T follicular helper cell (primary cell): ENCODE measurements at regions not wholly inside any gene's neighbourhood (a gene's known extent, or its start where the extent isn't known, plus 50 kb on each side); places are given as distances from the start of the nearest gene placed in this dataset.
"Not testable (repeated sequence)": the region's sequence is repeated elsewhere in the genome, so short reads cannot be mapped to it uniquely, and the experiment has no call there.

Experiments used
- DNase-seq: peaks from one replicate; pipeline ENCODE4 v3.0.0-alpha.2; 2020; ENCODE audit warnings: low read depth

DNA sequence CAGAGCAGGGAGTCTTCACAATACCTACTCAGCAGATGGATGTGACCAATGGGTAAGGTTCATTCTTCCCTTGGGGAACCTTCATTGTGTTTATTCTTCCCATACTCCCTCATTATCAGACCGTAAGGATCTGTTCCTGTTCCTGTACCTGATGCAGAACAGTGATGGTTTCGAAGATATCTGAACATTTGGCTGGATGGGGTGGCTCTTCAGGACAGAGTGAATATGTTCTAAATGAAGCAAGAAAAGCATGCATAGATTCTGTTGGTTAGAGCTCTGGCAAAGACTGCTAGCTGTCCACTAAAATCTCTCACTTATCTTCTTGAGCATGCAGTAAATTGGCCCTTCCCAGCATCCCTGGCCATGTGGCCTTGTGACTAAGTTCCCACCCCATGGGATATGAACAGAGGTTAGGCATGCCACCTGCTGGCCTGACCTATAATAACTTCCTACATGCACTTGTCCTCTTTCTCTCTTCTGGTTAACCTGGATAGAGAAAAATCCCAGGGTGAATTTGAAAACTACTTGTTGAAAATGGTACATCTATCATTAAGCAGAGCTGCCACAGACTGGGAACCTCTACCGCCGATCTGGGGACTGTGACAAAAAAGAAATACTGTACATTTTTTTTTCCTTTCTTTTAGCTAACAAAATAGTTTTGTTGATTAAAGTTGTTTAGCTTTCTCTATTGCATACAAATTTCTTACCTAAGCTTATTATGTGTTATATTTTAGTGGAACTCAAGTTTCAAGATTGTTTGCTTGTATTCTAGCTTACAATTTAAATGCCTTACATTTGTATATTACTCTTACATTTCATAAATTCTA lies 60.0 kb upstream of the BANK1 start:
- DNase-seq = peak; percentile 6

DNA sequence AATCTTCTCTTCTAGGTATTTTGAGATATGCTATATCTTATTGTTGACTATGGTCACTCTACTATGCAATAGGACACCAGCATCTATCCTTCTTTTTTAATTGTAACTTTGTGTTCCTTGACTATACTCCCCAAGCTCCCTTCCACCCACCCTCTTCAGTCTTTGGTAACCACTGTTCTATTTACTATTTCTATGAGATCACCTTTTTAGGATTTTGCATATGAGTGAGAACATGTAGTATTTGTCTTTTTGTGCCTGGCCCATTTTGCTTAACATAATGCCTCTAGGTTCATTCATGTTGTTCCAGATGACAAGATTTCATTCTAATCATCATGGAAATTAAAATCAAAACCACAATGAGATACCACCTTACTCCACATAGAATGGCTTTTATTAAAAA lies 63.3 kb upstream of the BANK1 start:
- DNase-seq = no peak

DNA sequence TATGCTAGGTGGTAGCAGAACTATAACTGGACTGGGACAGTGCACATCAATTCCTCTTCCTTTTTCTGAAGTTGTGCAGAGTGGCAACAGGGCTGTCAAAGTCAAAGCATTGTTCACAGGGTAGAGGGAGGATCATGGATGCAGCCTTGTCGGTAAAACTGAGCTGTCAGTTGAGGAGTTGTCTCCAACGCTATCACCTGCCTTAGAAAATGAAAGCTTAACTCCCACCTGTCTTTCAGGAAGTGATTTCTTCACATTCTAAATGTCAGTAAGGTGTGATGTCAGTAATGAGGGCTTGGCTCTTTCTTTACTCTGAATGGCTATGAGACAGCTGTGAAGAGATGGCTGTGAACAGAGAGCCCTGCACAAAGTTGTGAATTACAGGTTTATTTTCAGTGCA lies 66.4 kb upstream of the BANK1 start:
- DNase-seq = no peak

DNA sequence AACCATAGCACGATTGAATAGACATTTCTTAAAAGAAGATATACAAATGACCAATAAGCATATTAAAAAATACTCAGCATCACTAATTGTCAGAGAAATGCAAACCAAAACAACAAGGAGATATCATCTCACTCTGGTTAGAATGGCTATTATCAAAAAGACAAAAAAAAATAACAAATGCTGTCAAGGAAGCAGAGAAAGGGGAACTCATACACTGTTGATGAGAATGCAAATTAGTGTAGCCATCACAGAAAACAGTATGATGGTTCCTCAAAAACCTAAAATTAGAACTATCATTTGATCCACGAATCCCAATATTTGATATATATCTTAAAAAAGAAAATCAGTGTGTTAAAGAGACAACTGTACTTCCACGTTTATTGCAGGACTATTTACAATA lies 71.7 kb upstream of the BANK1 start:
- no peak for DNase-seq

DNA sequence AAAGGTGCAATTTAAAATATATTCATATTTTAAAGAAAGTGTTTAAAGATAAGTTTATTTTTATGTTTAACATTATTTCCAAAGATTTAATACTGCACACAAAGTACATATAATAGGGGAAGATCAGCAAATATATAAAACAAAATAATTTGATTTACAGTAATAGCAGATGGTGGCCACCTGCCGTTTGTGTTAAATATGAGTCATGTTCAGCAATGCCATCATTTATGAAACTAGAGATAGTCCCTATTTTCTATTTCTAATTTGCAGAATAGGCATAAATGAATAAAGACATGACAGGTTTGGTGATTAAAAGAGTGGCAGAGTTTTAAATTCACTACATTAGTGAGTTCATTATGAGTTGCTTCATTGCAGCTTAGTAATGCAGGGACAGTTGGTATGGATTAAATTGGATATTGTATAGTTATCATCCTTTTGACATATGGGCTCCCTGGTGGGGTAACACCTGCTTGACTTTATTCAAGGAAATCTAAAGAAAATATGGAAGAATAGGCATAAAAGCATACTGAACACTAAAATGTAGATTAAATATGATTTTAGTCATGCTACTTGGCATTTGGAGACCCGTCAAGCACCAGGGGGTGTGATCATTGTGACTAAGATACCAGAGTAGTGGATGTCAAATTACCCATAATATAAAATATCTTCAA lies 78.8 kb upstream of the BANK1 start:
- DNase-seq = no peak

DNA sequence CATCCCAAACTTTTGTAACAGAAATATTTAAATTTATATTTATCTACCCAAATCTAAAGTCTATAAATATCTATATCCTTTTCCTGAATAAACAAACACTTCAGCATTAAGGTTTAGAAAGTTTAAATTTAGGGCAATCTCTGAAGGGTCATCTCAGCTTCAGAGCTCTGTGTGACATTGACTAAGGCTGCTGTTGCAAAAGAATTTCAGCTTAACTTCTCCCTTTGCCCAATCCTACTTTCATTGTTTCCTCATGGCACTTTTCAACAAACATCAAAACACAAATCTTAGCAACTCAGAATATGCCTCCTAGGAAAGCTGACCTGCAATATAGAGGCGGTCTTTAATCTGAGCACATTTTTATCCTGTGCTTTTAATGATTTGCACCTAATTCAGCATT lies 79.7 kb upstream of the BANK1 start:
- no peak for DNase-seq

DNA sequence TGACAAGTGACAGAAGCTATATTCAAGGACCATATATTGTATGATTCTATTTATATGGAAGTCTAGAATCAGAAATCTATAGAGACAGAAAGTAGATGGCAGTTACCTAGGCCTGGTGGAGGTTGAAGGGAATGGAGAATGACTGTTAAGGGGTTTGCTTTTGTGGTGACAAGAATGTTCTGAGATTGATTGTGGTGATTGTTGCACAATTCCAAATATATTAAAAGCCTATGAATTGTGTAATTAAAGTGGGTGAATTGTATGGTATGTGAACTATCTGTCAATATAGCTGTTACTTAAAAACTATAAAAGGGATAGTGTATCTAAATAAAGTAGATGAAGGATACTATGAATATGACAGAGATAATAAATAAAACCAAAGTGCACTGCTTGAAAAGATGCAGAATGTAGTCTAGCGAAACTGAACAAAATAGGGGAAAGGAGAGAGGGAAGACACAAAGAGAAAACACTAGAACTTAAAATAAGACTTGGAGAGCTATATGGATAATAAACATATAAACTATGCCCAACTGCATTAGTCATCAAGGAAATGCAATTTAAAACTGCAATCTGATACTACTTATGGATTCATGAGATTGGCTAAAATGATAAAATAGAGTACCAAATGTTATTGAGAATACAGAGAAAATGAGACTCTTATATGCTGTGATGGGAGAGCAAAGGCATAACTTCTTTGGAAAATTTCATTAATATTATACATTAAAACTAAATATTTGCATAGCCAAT lies 82.1 kb upstream of the BANK1 start:
- DNase-seq = no peak

DNA sequence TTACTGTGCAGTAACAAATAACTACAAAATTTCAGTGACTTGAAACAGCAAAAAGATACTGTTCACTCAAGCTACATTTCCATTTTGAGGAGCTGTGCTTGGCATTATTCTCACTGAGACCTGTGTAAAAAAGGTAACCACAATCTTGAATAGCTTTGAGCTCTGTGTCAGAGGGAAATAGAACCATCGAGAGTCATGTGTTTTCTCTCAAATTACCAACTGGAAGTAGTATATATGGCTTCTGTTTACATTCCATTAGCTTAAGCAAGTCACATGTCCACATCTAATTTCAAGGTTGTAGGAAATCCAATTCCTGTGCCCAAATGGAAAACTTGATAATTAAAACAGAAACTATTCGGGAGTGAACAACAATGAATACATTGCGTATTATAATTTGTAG lies 82.9 kb upstream of the BANK1 start:
- DNase-seq = no peak

DNA sequence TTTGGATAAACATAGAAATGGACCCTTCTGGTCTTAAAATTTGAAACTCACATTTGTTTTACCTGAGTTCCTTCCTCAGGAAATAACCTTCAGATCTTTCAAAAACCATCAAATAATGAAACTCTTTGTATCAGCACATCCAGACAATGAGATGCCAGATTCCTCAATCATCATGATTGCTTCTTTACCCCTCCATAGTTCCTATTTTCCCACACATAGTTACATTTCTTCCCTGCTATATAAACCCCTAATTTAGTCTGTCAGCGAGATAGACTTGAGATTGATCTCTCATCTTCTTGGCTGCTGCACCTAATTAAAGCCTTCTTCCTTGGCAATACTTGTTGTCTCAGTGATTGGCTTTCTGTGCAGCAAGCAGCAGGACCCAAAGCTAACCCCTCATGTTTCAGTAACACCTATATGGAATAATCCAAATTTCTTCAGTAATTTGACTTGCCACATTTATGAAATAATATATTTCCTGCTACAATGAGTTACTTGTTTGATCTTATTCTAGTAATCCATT lies 83.9 kb upstream of the BANK1 start:
- no peak for DNase-seq

DNA sequence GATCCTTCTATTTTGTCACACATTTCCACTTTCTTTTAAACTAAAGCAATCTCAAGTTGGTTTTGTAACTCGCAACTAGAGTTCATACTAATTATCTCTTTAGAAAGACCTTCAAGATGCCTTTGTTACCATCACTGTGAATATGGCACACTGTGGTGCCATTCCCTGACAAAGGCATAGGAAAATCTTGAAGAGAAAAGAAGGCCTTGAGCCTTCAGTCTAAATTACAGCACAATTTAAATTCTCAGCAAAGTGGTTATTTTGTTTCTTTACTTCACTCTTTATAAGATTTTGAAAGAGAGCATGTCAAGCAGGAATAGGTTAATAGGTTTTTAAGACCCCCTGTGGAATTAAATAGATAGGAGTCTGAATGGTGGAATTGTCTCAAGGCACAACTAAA lies 89.0 kb upstream of the BANK1 start:
- DNase-seq = no peak

DNA sequence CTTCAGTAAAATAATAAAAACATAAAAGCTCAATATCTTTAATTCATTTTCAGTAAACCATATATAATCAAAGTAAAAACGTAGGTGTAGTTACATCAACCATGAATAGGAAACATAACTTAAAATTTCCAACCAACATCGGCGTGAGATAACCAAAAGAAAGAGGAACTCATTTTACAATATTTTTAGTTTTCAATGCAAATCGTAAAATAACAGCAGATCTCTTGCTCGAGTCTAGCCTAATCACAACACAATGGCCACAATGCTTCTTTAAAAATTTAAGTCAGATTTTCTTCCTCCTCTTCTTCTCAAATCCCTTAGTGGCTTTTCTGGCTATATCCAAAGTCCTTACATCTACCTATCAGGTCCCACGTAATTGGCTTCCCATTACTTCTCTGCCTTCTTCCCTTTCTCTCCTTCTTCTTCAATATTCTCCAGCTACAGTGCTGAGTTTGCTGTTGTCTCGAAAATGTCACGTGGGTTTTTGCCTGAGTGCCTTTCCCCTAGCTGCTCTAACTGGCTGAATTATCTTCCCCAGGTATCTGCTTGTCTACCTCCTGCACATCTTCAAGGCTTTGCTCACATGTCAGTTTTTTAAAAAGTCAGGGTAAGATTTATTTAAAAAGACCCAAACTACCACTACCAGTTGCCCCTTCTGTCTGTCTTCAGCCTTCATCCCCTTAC lies 90.9 kb upstream of the BANK1 start:
- no peak for DNase-seq

DNA sequence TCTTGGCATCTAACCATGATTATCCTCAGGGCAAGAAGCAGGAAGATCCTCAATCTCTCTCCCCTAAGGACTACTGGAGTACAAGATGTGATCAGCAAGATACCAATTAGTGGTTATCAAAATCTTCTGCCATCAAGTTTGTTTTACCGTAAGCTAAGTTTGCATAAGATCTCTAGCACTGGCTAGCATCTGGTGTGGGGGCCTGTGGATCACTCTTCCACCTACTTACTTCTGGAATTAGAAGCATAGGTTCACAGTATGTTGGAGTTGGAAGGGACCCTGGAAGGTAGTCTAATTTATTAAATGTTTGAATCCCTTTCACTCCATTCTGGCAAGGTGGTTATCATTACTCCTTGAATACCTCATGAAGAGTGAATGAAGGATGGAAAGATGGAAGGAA lies 93.3 kb upstream of the BANK1 start:
- no peak for DNase-seq

DNA sequence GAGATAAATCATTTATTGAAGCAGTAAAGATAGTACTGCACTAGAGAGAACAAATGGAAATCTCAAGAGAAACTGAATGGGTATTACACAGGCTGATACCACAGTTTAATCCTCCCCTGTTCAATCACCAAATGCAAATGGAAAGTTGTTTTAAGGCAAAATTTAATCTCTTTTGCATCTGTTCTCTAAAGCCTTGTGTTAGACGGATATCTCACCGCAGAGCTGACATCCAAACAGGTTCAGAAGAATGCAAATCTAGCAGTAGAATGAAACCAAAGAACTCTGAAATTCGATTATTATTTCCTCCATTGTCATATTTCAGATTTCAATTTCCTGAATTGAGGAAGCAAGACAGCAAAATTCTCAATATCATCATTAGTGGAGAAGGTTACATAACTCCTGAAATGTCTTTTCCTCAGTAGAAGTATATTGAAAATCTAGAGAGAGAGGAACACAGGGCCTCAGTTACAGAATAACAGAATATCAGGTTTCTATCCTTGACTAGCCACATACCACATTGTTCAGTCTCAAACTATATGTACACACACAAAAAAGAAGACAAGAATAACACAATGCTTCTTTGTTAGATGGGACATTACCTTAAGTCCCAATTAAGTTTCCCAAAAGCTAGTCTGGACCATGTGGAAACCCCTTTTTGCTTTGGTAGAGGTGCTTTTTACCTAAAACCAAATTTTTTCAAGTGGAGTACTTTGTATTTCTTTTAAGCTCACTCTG lies 94.1 kb upstream of the BANK1 start:
- no peak for DNase-seq

DNA sequence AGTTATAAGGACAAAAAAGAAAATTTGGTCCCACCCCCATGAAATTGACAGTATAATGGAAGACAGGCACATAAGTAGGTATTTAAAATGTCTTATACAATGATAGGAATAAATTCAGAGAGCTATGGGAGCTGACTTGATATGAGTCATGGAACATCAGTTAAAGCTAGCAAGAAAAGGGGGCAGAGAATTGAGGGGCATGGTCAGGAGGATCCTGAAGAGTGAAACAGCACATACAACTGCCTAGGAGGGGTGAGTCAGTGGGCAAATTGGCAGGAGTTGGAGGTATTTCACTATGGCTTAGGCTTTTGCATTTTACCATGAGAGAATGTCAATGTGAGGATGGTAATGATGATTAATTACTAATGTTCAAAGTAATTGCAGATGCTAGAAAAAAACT lies 95.4 kb upstream of the BANK1 start:
- DNase-seq = no peak

DNA sequence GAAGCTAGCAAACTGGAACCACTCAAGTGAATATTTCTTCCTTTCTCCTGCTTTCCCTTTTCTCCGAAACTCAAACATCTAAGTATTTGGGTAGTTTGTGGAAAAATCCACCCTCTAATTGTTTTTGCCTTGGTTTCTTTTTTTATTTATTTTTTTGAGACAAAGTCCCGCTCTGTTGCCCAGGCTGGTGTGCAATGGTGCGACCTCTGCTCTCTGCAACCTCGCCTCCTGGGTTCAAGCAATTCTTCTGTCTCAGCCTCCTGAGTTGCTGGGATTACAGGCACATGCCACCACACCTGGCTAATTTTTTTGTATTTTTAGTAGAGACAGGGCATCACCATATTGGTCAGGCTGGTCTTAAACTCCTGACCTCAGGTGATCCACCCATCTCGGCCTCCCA lies 96.1 kb upstream of the BANK1 start:
- not testable (repeated sequence) for DNase-seq

DNA sequence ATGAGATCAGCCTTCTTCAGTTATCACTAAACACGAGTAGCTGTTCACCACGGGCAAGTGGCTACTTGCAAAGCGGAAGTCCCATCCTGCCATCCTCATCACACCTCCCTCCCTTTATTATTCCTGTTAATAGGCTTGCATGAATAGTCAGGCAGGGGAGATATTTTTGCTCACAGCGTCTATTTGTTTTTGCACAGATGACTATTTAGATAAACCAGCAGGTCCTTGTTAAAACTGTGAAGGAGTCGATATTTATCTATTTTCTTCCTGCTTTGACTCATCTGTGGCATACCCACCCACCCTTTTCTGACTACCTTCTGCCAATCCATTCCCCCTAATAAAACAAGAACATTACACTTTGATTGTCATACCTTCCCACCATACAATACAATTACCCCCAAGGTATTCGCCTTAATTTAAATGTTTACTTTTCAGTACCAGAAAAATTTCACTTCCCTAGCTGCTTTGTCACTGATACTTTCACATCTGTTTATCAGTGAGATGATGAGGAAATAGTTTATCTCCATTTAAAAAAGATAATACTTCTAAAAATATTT lies 96.6 kb upstream of the BANK1 start:
- no peak for DNase-seq

DNA sequence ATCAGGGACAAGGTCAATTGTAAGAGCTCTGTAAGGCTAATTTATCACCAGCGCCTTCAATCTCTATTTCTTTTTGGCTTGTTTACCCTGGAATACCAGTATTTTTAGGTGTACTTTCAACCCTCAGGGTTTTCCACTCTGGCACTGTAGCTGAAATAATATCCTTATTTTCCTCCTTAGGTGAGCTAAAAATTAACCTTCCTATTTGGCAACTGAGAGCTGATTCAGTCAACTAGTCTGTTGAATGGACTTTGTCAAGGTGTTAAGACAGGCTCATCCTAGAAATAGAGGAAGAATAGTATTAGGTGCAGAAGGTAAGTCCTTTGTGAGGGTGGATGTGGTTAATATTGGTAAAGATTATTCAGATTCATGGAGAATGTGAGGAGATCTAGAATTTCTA lies 101.3 kb upstream of the BANK1 start:
- DNase-seq = no peak

DNA sequence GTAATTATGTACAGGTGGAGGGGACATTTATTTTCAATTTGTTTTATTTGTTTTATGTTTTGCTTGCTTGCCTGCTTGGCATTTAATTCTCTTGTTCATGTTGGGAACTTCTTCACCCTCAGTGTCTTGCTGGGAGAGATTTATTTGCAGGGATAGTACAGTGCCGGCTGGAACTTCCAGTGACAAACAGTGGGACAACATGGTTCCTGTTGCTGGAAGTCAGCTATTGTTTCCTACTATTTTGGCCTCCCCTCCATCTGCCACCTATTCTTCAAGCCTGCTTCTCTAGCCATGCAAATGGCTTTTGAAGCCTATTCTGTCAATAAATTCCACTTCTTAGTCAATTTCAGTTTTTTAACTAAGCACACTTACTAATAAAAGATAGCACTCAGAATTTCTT lies 105.4 kb upstream of the BANK1 start:
- DNase-seq = no peak

DNA sequence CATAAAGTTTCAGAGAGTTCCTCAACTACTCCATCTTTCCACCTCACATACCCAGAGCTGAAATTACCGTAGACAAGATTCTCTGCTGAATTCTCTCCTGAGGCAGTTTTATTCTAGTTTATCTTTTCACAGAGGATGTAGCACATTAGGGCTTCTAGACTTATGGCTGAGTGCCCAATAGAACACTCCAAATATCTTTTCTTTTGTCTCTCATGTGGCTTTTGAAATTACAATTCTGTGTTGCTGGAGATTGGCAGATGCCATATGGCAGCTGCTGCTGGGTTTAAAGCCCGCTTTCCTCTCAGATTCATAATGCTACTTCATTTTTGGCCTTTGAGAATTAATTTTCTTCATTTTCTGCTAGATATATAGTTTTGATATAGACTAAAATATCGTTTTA lies 107.6 kb upstream of the BANK1 start:
- DNase-seq = no peak

DNA sequence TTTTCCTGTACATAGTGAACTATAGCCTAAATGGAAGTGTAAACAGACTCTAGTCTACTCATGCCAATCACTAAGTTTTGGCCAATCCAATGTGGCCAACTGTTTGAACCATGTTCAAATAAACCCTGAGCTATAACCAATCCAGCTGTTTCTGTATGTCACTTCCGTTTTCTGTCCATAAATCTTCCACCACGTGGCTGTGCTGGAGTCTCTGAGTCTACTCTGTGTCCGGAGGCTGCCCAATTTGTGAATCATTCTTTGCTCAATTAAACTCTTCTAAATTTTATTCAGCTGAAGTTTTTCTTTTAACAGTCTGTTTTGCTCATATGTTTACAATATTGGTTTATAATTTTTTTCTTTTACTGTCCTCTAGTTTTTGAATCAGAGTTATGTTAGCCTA lies 112.3 kb upstream of the BANK1 start:
- DNase-seq = no peak

DNA sequence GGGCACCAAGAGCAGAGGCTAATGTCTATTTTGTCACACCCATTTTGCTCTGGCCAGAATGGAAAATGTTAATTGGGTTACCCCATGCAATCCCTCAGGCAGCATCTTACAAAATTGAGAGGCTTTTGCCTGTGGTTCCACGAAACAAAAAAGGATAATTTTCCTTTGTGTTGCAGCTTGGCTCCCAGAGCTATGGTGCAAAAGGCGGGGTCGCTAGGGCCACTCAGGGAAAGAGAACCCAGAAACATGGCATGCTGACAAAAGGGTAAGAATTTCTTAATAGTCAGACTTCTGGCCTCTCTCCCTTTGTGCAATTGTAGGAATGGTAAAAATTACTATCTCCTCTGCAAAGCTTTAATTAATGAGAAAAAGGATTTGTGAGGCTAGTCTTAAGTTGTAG lies 119.6 kb upstream of the BANK1 start:
- no peak for DNase-seq
